ENCODE measurements at regions not wholly inside any gene's neighbourhood (a gene's known extent, or its start where the extent isn't known, plus 50 kb on each side); places are given as distances from the start of the nearest gene placed in this dataset.

- no peak for DNase-seq
- intact Hi-C loops (cut with micrococcal nuclease): no loop called here
- CTCF ChIA-PET: no interaction called here
- Mint-ChIP-seq H3K27me3 (peaks cover 10% of the 10 kb centered on the region), H3K27ac (no peak overlapping the region), H3K4me1 (ENCODE audit: low read depth) (no peaks in the 10 kb centered on the region), H3K4me3 (no peak overlapping the region), H3K36me3 (no peaks in the 10 kb centered on the region), H3K9me3 (no peaks in the 10 kb centered on the region)
- POLR2A ChIA-PET: no interaction called here
Measured at GRCh38 chr5:155091768-155092717, 78.5 kb downstream of the KIF4B start.

GRCh38 chr5:155094455-155094854 lies 80.9 kb downstream of the KIF4B start:
- no peaks in the 10 kb centered on the region for H3K36me3 Mint-ChIP-seq
- H3K27me3 Mint-ChIP-seq: peaks cover 10% of the 10 kb centered on the region
- no peak overlapping the region for H3K27ac Mint-ChIP-seq
- ChIA-PET POLR2A (no interaction called here), CTCF (no interaction called here)
- intact Hi-C loops (cut with micrococcal nuclease): no loop called here
- no peaks in the 10 kb centered on the region for H3K9me3 Mint-ChIP-seq
- no peaks in the 10 kb centered on the region for H3K4me1 Mint-ChIP-seq (ENCODE audit: low read depth)
- no peak overlapping the region for H3K4me3 Mint-ChIP-seq
- DNase-seq: no peak

GRCh38 chr5:155097995-155098394 lies 84.4 kb downstream of the KIF4B start:
- Mint-ChIP-seq H3K4me1 (ENCODE audit: low read depth) (no peaks in the 10 kb centered on the region), H3K9me3 (no peaks in the 10 kb centered on the region), H3K36me3 (no peaks in the 10 kb centered on the region), H3K27ac (no peak overlapping the region), H3K4me3 (no peak overlapping the region), H3K27me3 (peaks cover 11% of the 10 kb centered on the region)
- DNase-seq: no peak
- ChIA-PET POLR2A (no interaction called here), CTCF (interaction anchor here (0.6 kb wide), 1 partner anchor 274 kb away, joined by 3 read pairs; no protein-coding TSS in a partner anchor)
- intact Hi-C loops (cut with micrococcal nuclease): no loop called here

DNA sequence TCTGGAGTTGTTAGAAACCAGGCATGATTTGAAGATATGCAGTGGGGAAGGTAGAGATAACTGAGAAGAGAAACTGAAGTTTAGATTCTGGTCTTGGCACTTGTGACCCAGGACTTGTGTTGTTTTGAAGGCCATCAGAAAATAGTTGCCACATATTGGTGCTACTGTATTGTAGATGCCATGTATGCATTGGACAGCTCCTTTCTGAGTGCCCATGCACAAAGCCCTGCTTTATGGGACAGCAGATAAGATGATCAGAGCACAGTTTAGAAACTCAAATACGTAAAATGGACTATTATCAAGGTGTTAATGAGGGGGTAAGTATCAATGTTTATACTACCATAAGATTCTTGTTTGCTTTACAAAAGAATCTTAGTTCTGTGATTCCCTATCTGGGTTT lies 84.9 kb downstream of the KIF4B start:
- H3K27me3 Mint-ChIP-seq: peaks cover 11% of the 10 kb centered on the region
- no peaks in the 10 kb centered on the region for H3K9me3 Mint-ChIP-seq
- H3K4me3 Mint-ChIP-seq: no peak overlapping the region
- CTCF ChIA-PET: no interaction called here
- no peak overlapping the region for H3K27ac Mint-ChIP-seq
- no peaks in the 10 kb centered on the region for H3K4me1 Mint-ChIP-seq (ENCODE audit: low read depth)
- no peak for DNase-seq
- POLR2A ChIA-PET: no interaction called here
- intact Hi-C loops (cut with micrococcal nuclease): no loop called here
- no peaks in the 10 kb centered on the region for H3K36me3 Mint-ChIP-seq

GRCh38 chr5:155101697-155102096 lies 88.1 kb downstream of the KIF4B start:
- no peak for DNase-seq
- Mint-ChIP-seq H3K27ac (no peak overlapping the region), H3K27me3 (peaks cover 4% of the 10 kb centered on the region), H3K4me1 (ENCODE audit: low read depth) (no peaks in the 10 kb centered on the region), H3K36me3 (no peaks in the 10 kb centered on the region), H3K9me3 (no peaks in the 10 kb centered on the region), H3K4me3 (no peak overlapping the region)
- CTCF ChIA-PET: no interaction called here
- POLR2A ChIA-PET: no interaction called here
- intact Hi-C loops (cut with micrococcal nuclease): no loop called here

- Mint-ChIP-seq H3K4me3 (no peak overlapping the region), H3K4me1 (ENCODE audit: low read depth) (no peaks in the 10 kb centered on the region), H3K27me3 (peaks cover 4% of the 10 kb centered on the region), H3K9me3 (no peaks in the 10 kb centered on the region), H3K27ac (no peak overlapping the region), H3K36me3 (no peaks in the 10 kb centered on the region)
- ChIA-PET CTCF (no interaction called here), POLR2A (no interaction called here)
- intact Hi-C loops (cut with micrococcal nuclease): no loop called here
- DNase-seq: no peak
Measured at GRCh38 chr5:155103146-155103545, 89.6 kb downstream of the KIF4B start.

DNA sequence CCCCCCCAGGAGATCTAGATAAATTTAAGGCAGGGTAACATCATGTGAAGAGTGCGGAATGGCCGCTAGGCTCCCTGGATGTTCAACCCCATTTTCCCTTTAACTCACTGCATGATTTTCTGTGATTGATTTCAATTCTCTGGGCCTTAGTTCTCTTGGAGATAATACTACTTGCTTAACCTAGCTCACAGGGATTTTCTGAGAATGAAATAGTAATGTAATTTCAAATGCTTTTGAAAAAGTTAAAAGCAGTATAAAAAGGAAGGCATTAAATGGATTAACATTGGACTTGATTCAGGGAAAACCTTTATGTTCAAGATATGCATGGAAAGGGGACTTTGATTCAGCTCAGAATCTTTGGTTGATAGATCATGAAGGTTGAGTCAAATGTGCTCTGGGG lies 90.9 kb downstream of the KIF4B start:
- no peaks in the 10 kb centered on the region for H3K9me3 Mint-ChIP-seq
- peaks cover 4% of the 10 kb centered on the region for H3K27me3 Mint-ChIP-seq
- no peaks in the 10 kb centered on the region for H3K36me3 Mint-ChIP-seq
- no peak overlapping the region for H3K4me3 Mint-ChIP-seq
- ChIA-PET CTCF (no interaction called here), POLR2A (no interaction called here)
- intact Hi-C loops (cut with micrococcal nuclease): no loop called here
- no peak overlapping the region for H3K27ac Mint-ChIP-seq
- H3K4me1 Mint-ChIP-seq (ENCODE audit: low read depth): no peaks in the 10 kb centered on the region
- no peak for DNase-seq

GRCh38 chr5:155106221-155106620 lies 92.7 kb downstream of the KIF4B start:
- POLR2A ChIA-PET: no interaction called here
- no peak for DNase-seq
- H3K27ac Mint-ChIP-seq: no peak overlapping the region

GRCh38 chr5:155113888-155114287 lies 100.3 kb downstream of the KIF4B start:
- Mint-ChIP-seq H3K4me3 (no peak overlapping the region), H3K27ac (no peak overlapping the region), H3K9me3 (peaks cover 4% of the 10 kb centered on the region), H3K27me3 (no peaks in the 10 kb centered on the region), H3K36me3 (no peaks in the 10 kb centered on the region), H3K4me1 (ENCODE audit: low read depth) (no peaks in the 10 kb centered on the region)
- CTCF ChIA-PET: no interaction called here
- intact Hi-C loops (cut with micrococcal nuclease): no loop called here
- POLR2A ChIA-PET: no interaction called here
- no peak for DNase-seq

More at GRCh38 chr5:155106221-155106620, 92.7 kb downstream of the KIF4B start:
- Mint-ChIP-seq H3K9me3 (no peaks in the 10 kb centered on the region), H3K4me1 (ENCODE audit: low read depth) (no peaks in the 10 kb centered on the region), H3K4me3 (no peak overlapping the region), H3K36me3 (no peaks in the 10 kb centered on the region), H3K27me3 (peaks cover 2% of the 10 kb centered on the region)
- intact Hi-C loops (cut with micrococcal nuclease): no loop called here
- CTCF ChIA-PET: no interaction called here

- peaks cover 4% of the 10 kb centered on the region for H3K9me3 Mint-ChIP-seq
- H3K27me3 Mint-ChIP-seq: no peaks in the 10 kb centered on the region
- H3K27ac Mint-ChIP-seq: no peak overlapping the region
- H3K4me1 Mint-ChIP-seq (ENCODE audit: low read depth): no peaks in the 10 kb centered on the region
- POLR2A ChIA-PET: no interaction called here
- no peak overlapping the region for H3K4me3 Mint-ChIP-seq
- no peak for DNase-seq
- H3K36me3 Mint-ChIP-seq: no peaks in the 10 kb centered on the region
- CTCF ChIA-PET: no interaction called here
- intact Hi-C loops (cut with micrococcal nuclease): no loop called here
Measured at GRCh38 chr5:155114655-155115054, 101.1 kb downstream of the KIF4B start.

GRCh38 chr5:155116456-155117251 lies 103.1 kb downstream of the KIF4B start:
- intact Hi-C loops (cut with micrococcal nuclease): no loop called here
- ChIA-PET CTCF (no interaction called here), POLR2A (no interaction called here)
- no peak for DNase-seq
- H3K4me3 Mint-ChIP-seq: no peak overlapping the region
- H3K27me3 Mint-ChIP-seq: no peaks in the 10 kb centered on the region
- peaks cover 4% of the 10 kb centered on the region for H3K9me3 Mint-ChIP-seq
- no peaks in the 10 kb centered on the region for H3K4me1 Mint-ChIP-seq (ENCODE audit: low read depth)
- no peak overlapping the region for H3K27ac Mint-ChIP-seq
- H3K36me3 Mint-ChIP-seq: no peaks in the 10 kb centered on the region

- Mint-ChIP-seq H3K9me3 (no peaks in the 10 kb centered on the region), H3K36me3 (no peaks in the 10 kb centered on the region), H3K27ac (no peak overlapping the region), H3K27me3 (peaks cover 6% of the 10 kb centered on the region), H3K4me3 (no peak overlapping the region), H3K4me1 (ENCODE audit: low read depth) (no peaks in the 10 kb centered on the region)
- ChIA-PET POLR2A (no interaction called here), CTCF (interaction anchor here (1.1 kb wide), 1 partner anchor 14 kb away, joined by 3 read pairs; no protein-coding TSS in a partner anchor)
- no peak for DNase-seq
- intact Hi-C loops (cut with micrococcal nuclease): no loop called here
Measured at GRCh38 chr5:155125551-155126095, 112.1 kb downstream of the KIF4B start.

All from activated CD4-positive, alpha-beta memory T cell treated with anti-CD3 and anti-CD28 coated beads for 36 hours (primary cell).